Amniotic epithelial cell (primary cell): ENCODE measurements at regions not wholly inside any gene's neighbourhood (a gene's known extent, or its start where the extent isn't known, plus 50 kb on each side); places are given as distances from the start of the nearest gene placed in this dataset.

Experiments used
- DNase-seq: peaks from one replicate; pipeline ENCODE4 v3.0.0-alpha.2; 2010; ENCODE audit warnings: low read depth

DNA sequence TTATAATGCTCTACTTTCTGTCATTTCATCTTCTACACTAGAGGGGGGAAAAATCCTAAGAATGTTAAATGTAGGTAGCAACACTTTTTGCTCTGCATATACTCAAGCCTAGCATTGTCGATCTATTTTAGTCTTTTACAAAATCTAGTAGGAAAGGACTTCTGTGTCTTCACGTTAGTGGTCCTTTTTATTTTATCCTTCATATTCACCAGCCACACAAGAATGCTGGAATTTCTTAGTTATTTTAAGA lies 253.0 kb upstream of the FLRT2 start:
- no peak for DNase-seq

DNA sequence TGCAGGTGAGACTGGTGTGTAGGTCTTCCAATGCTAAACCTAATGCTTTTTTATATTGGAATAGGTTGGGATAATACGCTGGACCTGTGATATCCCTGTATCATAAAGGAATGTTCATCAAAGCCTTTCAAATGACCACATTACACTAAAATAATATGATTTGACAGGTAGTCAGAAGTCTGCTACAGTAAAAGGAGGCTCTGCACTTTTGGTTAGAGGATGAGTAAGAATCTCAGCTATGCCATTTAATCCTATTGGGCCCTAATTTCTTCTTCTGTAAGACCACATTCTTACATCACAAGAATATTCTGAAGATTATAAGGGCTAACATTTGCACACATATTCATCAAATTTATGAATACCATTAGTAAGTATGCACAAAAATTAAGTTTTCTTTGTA lies 250.5 kb upstream of the FLRT2 start:
- peak; percentile 44 for DNase-seq

- peak; percentile 32 for DNase-seq
Observed at GRCh38 chr14:85280074-85280473, 249.9 kb upstream of the FLRT2 start.

DNA sequence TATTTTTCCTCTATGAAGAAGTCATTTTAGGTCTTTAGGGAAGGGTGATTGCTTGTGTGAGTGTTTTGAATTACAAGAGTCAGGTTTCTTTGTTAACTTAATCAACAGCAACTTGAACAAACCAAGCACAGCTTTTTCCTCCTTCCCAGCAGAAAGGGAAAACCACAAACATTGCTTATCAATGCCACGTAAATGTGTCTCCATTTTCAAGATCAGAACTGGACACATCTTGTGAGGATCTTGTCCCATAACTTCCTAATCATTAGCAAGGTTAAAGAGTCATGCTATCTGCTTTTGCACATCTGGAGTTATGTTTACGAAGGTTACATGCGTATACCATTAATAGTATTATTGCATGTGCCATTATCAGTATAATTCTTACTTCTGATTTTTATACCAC lies 248.0 kb upstream of the FLRT2 start:
- no peak for DNase-seq

GRCh38 chr14:85288041-85288440 lies 241.9 kb upstream of the FLRT2 start:
- peak; percentile 12 for DNase-seq

DNA sequence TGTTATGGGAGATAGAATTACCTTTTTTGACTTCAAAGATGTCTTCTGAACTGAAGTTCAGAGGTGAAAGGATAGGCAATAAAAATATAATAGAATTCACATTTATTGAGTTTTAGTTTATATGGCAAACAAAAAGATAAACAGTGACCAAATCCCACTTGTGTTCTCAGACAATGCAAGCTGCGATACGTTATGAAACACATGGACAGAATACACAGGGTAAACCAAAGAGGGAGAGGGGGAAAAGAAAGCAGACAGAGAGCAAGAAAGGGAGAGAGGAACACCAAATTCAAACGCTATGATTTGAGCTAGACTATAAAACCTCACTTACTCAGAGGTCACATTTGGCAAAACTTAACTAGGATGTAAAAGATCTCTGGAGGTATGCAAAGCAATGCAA lies 238.2 kb upstream of the FLRT2 start:
- no peak for DNase-seq

GRCh38 chr14:85293612-85294234 lies 236.2 kb upstream of the FLRT2 start:
- no peak for DNase-seq

- DNase-seq, result no peak
Observed at GRCh38 chr14:85295318-85295717, 234.6 kb upstream of the FLRT2 start.

- DNase-seq, result peak; percentile 98
Observed at GRCh38 chr14:85296456-85297210, 233.3 kb upstream of the FLRT2 start.

- DNase-seq, result no peak
Observed at GRCh38 chr14:85300107-85300506, 229.8 kb upstream of the FLRT2 start.

DNA sequence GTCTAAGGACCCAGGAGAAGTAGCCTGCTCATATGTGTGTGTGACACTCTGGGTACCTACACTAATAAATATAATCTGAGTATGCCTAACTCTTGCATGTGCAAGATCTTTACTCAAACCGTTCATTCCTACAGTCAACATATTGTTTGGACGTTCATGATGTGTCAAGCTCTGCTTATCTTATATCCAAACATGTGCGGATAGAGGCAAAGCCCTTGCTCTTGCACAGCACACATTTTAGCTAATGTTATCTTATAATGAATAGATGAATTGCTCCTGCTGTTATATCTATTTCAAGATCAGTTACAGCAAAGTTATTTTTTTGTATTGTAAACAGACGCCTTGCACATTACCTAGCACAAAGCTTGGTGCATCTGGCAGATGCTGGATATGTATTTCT lies 228.4 kb upstream of the FLRT2 start:
- DNase-seq, result peak; percentile 38

GRCh38 chr14:85306024-85306423 lies 223.9 kb upstream of the FLRT2 start:
- no peak for DNase-seq

DNA sequence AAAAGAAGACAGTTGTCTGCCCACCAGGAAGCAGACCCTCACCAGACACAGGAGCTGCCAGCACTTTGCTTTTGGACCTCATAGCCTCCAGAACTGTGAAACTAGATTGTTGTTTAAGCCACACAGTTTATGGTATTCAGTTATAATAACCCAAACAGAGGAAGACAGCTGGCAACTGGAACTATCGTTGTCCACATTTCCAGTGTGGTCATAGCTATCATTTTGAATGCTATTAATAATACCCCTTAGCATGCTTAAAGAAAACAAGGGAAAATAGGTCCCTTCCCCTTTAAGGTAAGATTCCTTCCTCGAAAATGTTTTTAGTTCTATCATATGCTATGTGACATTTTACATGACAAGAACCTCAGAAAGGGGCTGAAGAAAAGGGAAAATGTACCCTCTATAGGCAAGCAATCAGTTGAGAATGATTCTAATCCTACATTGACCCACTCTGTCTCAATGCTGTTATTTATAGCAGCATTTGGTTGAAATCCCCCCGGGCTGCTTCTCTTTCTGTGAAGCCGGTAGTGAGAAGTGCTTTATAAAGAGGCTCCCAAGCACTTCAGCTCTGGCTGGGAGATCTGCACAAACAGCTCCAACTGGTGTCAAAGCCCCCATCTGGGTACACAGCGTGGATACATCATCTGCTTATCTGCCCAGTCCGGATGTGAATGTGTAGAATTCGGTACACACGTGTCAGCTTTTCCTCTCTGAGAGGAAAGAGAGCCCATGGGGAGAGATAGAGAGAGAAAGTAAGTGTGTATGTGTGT lies 221.2 kb upstream of the FLRT2 start:
- peak; percentile 37 for DNase-seq

DNA sequence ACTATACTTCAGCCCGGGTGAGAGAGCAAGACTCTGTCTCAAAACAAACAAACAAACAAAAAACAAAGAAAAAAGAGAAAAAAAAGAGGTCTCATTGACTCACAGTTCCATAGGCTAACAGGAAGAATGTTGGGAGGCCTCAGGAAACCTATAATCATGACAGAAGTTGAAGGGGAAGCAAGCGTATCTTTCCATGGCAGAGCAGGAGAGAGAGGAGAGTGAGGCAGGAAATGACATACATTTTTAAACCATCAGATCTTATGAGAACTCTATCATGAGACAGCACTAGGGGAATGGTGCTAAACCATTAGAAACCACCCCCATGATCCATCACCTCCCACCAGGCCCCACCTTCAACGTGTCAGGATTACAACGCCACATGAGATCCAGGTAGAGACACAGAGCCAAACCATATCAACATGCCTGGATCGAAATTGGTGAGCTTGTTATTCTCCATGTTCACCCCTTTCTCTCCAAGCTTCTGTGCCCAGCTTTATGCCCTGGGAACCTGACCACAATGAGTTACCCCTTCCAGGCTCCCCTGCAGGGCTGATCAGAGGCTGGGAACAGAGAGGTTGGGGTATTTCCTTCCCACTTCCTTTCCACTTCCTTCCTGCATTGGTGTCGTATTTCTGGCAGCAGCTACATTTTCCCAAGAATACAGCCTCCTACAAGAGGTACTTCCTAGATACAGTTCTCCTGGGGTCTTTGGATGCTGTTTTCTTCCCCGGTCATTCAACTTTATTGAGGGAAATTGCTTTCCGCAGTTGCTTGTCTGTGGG lies 219.3 kb upstream of the FLRT2 start:
- no peak for DNase-seq

- DNase-seq, result peak; percentile 92
Observed at GRCh38 chr14:85313560-85314207, 216.3 kb upstream of the FLRT2 start.

DNA sequence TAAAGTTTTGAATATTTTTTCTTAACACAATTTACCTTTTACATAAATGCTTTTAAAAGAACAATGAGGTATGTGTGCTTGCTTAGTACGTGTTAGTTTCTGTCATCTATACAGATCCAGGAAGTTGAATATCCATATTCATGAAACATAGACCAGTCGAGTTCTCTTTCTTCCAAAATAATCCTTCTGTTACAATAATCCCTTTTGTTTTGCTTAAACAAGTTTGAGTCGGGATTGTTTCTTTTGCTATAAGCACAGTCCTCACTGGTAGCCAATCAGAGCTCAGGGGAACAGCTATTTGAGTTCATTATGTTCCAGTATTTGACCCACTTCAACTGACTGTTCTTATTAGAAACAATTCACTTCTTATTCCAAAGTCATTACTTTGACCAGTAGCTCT lies 214.7 kb upstream of the FLRT2 start:
- no peak for DNase-seq

DNA sequence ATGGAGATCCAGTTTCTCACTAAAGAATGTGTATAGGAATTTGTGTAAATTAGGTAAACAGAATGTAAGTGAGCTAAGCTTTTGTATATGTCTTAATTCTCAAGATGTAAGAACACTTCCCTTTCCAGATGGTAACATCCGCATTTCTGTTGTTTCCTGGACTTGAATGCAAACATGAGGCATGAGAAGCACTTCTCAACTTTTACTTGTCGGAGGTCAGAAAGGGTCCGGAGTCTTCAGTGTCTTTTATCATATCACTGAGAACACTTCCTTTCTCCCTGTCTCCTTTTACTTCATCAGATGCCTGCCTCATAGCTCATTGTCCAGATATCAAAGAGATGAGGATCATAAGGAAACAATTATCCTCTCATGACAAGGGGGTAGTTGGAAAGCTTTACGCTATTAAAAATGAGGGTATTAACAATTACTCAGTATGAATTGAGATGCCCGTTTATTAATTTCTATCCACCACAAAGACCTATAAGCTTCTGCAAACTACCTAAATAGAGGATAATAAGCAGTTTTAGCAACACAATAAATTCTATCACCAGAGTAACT lies 214.1 kb upstream of the FLRT2 start:
- no peak for DNase-seq

- DNase-seq, result peak; percentile 59
Observed at GRCh38 chr14:85316701-85317410, 213.1 kb upstream of the FLRT2 start.

GRCh38 chr14:85317491-85318021 lies 212.4 kb upstream of the FLRT2 start:
- peak; percentile 24 for DNase-seq

GRCh38 chr14:85319101-85319500 lies 210.8 kb upstream of the FLRT2 start:
- no peak for DNase-seq
